Hepatocyte (in vitro differentiated cells): ENCODE measurements at regions not wholly inside any gene's neighbourhood (a gene's known extent, or its start where the extent isn't known, plus 50 kb on each side); places are given as distances from the start of the nearest gene placed in this dataset.

ENCODE experiments used
- EZH2 ChIP-seq: fragments of 200-600 bp; sonication (generic); IDR thresholded peaks from 2 replicates; pipeline ENCODE4 v1.6.1; 2016; ENCODE audit warnings: antibody characterized with exemption, mild to moderate bottlenecking, borderline replicate concordance
- TF ChIP-seq, protein P1 (sequence below): fragments of 200-600 bp; sonication (generic); IDR thresholded peaks from 2 replicates; pipeline ENCODE4 v1.5.1; 2016; ENCODE audit warnings: antibody characterized with exemption, mild to moderate bottlenecking; ENCODE audit not compliant: poor library complexity

DNA sequence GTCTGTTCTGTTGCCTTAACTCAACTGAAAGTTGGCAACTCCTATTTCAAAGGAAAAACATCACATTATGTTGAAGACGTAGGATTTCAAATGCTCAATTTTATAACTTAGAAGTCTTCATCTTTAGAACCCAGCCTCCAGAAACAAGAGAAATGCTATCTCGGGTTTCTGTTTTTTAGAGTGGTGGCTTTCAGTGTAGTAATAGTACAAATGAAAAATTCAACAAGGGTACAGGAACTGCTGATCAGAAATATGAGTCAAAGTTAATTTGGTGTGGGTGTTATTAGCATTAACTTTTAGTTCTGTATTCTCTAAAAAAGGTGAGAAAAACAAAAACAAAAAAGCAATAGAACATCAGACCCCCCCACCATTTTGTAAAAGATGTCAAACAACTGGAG lies 56.6 kb upstream of the FLT1 start:
- TF ChIP-seq, protein P1, sequence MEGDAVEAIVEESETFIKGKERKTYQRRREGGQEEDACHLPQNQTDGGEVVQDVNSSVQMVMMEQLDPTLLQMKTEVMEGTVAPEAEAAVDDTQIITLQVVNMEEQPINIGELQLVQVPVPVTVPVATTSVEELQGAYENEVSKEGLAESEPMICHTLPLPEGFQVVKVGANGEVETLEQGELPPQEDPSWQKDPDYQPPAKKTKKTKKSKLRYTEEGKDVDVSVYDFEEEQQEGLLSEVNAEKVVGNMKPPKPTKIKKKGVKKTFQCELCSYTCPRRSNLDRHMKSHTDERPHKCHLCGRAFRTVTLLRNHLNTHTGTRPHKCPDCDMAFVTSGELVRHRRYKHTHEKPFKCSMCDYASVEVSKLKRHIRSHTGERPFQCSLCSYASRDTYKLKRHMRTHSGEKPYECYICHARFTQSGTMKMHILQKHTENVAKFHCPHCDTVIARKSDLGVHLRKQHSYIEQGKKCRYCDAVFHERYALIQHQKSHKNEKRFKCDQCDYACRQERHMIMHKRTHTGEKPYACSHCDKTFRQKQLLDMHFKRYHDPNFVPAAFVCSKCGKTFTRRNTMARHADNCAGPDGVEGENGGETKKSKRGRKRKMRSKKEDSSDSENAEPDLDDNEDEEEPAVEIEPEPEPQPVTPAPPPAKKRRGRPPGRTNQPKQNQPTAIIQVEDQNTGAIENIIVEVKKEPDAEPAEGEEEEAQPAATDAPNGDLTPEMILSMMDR = no peak
- TF ChIP-seq EZH2 = no peak
